GM12891 (cell line): ENCODE measurements at regions not wholly inside any gene's neighbourhood (a gene's known extent, or its start where the extent isn't known, plus 50 kb on each side); places are given as distances from the start of the nearest gene placed in this dataset.
A peak's percentile ranks its signal among the peaks of the same experiment; 100 is the strongest.

Experiments
- DNase-seq: peaks from one replicate; pipeline ENCODE4 v3.0.0; 2011; ENCODE audit warnings: low spot score; ENCODE audit not compliant: insufficient read length
- FAIRE-seq: peaks from 2 replicates; lab custom pipeline; 2011; peaks lifted over from hg19 to GRCh38; lab: Jason Lieb, UNC
- PAX5 ChIP-seq: IDR thresholded peaks from 2 replicates; pipeline ENCODE4 v1.6.1; 2011; ENCODE audit warnings: low read length, moderate library complexity, mild to moderate bottlenecking; ENCODE audit not compliant: insufficient read depth, severe bottlenecking
- POLR2A ChIP-seq: IDR thresholded peaks from 2 replicates; pipeline ENCODE4 v1.6.1; 2011; ENCODE audit warnings: low read depth, low read length, control low read depth
- POLR2AphosphoS5 ChIP-seq: IDR thresholded peaks from 2 replicates; pipeline ENCODE4 v1.6.1; 2011; ENCODE audit warnings: low read depth, low read length, control low read depth
- POU2F2 ChIP-seq: IDR thresholded peaks from 2 replicates; pipeline ENCODE4 v1.6.1; 2011; ENCODE audit warnings: low read depth, mild to moderate bottlenecking, control low read depth, low read length, moderate library complexity
- SPI1 ChIP-seq: IDR thresholded peaks from 2 replicates; pipeline ENCODE4 v1.6.1; 2011; ENCODE audit warnings: low read depth, low read length, control low read depth
- TAF1 ChIP-seq: IDR thresholded peaks from 2 replicates; pipeline ENCODE4 v1.6.1; 2011; ENCODE audit warnings: low read depth, low read length, control low read depth

GRCh38 chr9:22241024-22241423 lies 205.6 kb upstream of the DMRTA1 start:
- DNase-seq (no peak), FAIRE-seq (no peak)
- TF ChIP-seq PAX5 (no peak), POLR2A (no peak), POU2F2 (no peak), SPI1 (no peak), POLR2AphosphoS5 (no peak), TAF1 (no peak)

GRCh38 chr9:22241611-22242010 lies 205.0 kb upstream of the DMRTA1 start:
- no peak for TF ChIP-seq POLR2A
- TF ChIP-seq SPI1, result peak; percentile 59
- DNase-seq (no peak), FAIRE-seq (no peak)

- FAIRE-seq (peak; percentile 38), DNase-seq (no peak)
- TF ChIP-seq POU2F2 (no peak), PAX5 (no peak), POLR2A (no peak), TAF1 (no peak), SPI1 (no peak)
These were observed 202.2 kb upstream of the DMRTA1 start for GRCh38 chr9:22244139-22245011.

GRCh38 chr9:22255337-22255736 lies 191.3 kb upstream of the DMRTA1 start:
- DNase-seq, result no peak
- FAIRE-seq, result no peak
- TF ChIP-seq TAF1 (no peak), POU2F2 (no peak), SPI1 (no peak), POLR2A (no peak), PAX5 (no peak), POLR2AphosphoS5 (no peak)

- no peak for FAIRE-seq
- TF ChIP-seq SPI1 (no peak), PAX5 (no peak), TAF1 (no peak), POLR2AphosphoS5 (no peak), POU2F2 (no peak)
- no peak for DNase-seq
These were observed 190.2 kb upstream of the DMRTA1 start for GRCh38 chr9:22256381-22256780.

GRCh38 chr9:22257026-22257816 lies 189.4 kb upstream of the DMRTA1 start:
- no peak for TF ChIP-seq TAF1
- no peak for TF ChIP-seq PAX5
- TF ChIP-seq SPI1, result no peak
- TF ChIP-seq POU2F2, result no peak
- TF ChIP-seq POLR2AphosphoS5, result no peak
- no peak for TF ChIP-seq POLR2A
- no peak for FAIRE-seq

GRCh38 chr9:22265038-22265437 lies 181.6 kb upstream of the DMRTA1 start:
- TF ChIP-seq PAX5 (no peak), POU2F2 (no peak), POLR2AphosphoS5 (no peak), SPI1 (no peak), TAF1 (no peak), POLR2A (no peak)
- DNase-seq, result no peak
- no peak for FAIRE-seq

More at GRCh38 chr9:22257026-22257816, 189.4 kb upstream of the DMRTA1 start:
- no peak for DNase-seq

GRCh38 chr9:22265534-22265933 lies 181.1 kb upstream of the DMRTA1 start:
- DNase-seq, result no peak
- TF ChIP-seq TAF1 (no peak), POLR2A (no peak), SPI1 (no peak), POLR2AphosphoS5 (no peak), PAX5 (no peak), POU2F2 (no peak)
- FAIRE-seq, result no peak

GRCh38 chr9:22274477-22274876 lies 172.1 kb upstream of the DMRTA1 start:
- no peak for DNase-seq
- TF ChIP-seq SPI1 (no peak), PAX5 (no peak), POLR2A (no peak), POLR2AphosphoS5 (no peak), POU2F2 (no peak), TAF1 (no peak)
- no peak for FAIRE-seq

- TF ChIP-seq POU2F2 (no peak), TAF1 (no peak), POLR2AphosphoS5 (no peak), PAX5 (no peak), POLR2A (no peak), SPI1 (no peak)
- FAIRE-seq (no peak), DNase-seq (no peak)
These were observed 168.2 kb upstream of the DMRTA1 start for GRCh38 chr9:22278426-22278825.
